ENCODE measurements at regions not wholly inside any gene's neighbourhood (a gene's known extent, or its start where the extent isn't known, plus 50 kb on each side); places are given as distances from the start of the nearest gene placed in this dataset.

GRCh38 chr22:22737590-22737989 lies 93.2 kb downstream of the GGTLC2 start:
- no peak overlapping the region for H2BK20ac ChIP-seq (ENCODE audit: low read depth, low read length, poor library complexity, severe bottlenecking)
- H2BK5ac ChIP-seq (ENCODE audit: insufficient read length, low read length): no peak overlapping the region
- no peaks in the 10 kb centered on the region for H3K9me3 ChIP-seq (ENCODE audit: control insufficient read depth, low read depth, low read length)
- no peak overlapping the region for H2BK15ac ChIP-seq (ENCODE audit: low read depth, low read length)
- H2AK5ac ChIP-seq (ENCODE audit: insufficient read length, low read length): no peak overlapping the region
- H2BK12ac ChIP-seq (ENCODE audit: insufficient read length, low read depth, low read length): no peak overlapping the region
- Mint-ChIP-seq H3K9me3 (no peaks in the 10 kb centered on the region; a peak in 1 of 5 replicates), H3K4me3 (no peak overlapping the region), H3K4me1 (peaks cover 0 to 14% of the 10 kb centered on the region in 2 experiments; a peak in 2 of 4 replicates), H3K27ac (no peak overlapping the region), H3K27me3 (ENCODE audit: low read depth) (peaks cover 99% of the 10 kb centered on the region), H3K36me3 (ENCODE audit: insufficient read depth in 1 of 3, low read depth in 3 of 3) (no peaks in the 10 kb centered on the region)
- no peak overlapping the region for H4K8ac ChIP-seq (replicated peaks; ENCODE audit: insufficient read length, low read depth, low read length)
- WGBS (ENCODE audit: extremely low coverage, insufficient read length, low lambda C conversion rate): no CpG with 5 or more reads among the region's 2 CpGs
- no peak overlapping the region for H3K27ac ChIP-seq (ENCODE audit: insufficient read length, low read depth, low read length)
- H4K91ac ChIP-seq (ENCODE audit: insufficient read length, low read depth, low read length): no peak overlapping the region
- no peaks in the 10 kb centered on the region for H3K79me2 ChIP-seq (ENCODE audit: insufficient read depth, low read length)
- H3K23ac ChIP-seq (ENCODE audit: insufficient read length, low read depth, low read length): no peak overlapping the region
- H3K4me2 ChIP-seq (ENCODE audit: insufficient read depth, insufficient read length, low read length): no peak overlapping the region
- H4K20me1 ChIP-seq (ENCODE audit: control insufficient read depth, insufficient read depth, insufficient read length): no peaks in the 10 kb centered on the region
- peaks cover 13% of the 10 kb centered on the region; the same call in 1 of the 2 replicates for H3K27me3 ChIP-seq (ENCODE audit: insufficient read depth, low read length)
- H3K14ac ChIP-seq (ENCODE audit: insufficient read depth, low read length): no peak overlapping the region
- H3K9ac ChIP-seq (ENCODE audit: extremely low read depth, insufficient read length, low read length): no peak overlapping the region
- H3K4ac ChIP-seq (ENCODE audit: low read depth, low read length): no peak overlapping the region
- no peak overlapping the region for H2AFZ ChIP-seq (ENCODE audit: low read length)
- H3K4me1 ChIP-seq (ENCODE audit: insufficient read depth, low read length): no peaks in the 10 kb centered on the region
- no peaks in the 10 kb centered on the region for H3K79me1 ChIP-seq (ENCODE audit: insufficient read depth, low read depth, low read length, poor library complexity, severe bottlenecking)
- H3K18ac ChIP-seq (ENCODE audit: insufficient read length, low read depth, low read length): no peak overlapping the region
- no peak overlapping the region for H3T11ph ChIP-seq (ENCODE audit: low read length)
- DNase-seq: no peak
- TF ChIP-seq CTCF (conservative IDR thresholded peaks at IDR 0.05): no peak
- H2BK120ac ChIP-seq (ENCODE audit: low read depth, low read length, poor library complexity, severe bottlenecking): no peak overlapping the region
- no peaks in the 10 kb centered on the region for H3K23me2 ChIP-seq (ENCODE audit: insufficient read length, low read depth, low read length, poor library complexity, severe bottlenecking)
- no peak overlapping the region for H4K5ac ChIP-seq (ENCODE audit: insufficient read length, low read depth, low read length)
- no peak overlapping the region for H3K56ac ChIP-seq (ENCODE audit: insufficient read length, low read depth, low read length)
